Activated naive CD4-positive, alpha-beta T cell treated with anti-CD3 and anti-CD28 coated beads, Interleukin-2, amount 50 U/mL, for 24 hours (primary cell): ENCODE measurements at regions not wholly inside any gene's neighbourhood (a gene's known extent, or its start where the extent isn't known, plus 50 kb on each side); places are given as distances from the start of the nearest gene placed in this dataset.

ENCODE experiments used
- H3K27ac Mint-ChIP-seq: one replicate; pipeline ENCODE4 v1.8.0; 2021; ENCODE audit warnings: mild to moderate bottlenecking, mixed read lengths
- H3K27me3 Mint-ChIP-seq: one replicate; pipeline ENCODE4 v1.8.0; 2021; ENCODE audit warnings: mixed read lengths
- H3K36me3 Mint-ChIP-seq: one replicate; pipeline ENCODE4 v1.8.0; 2021; ENCODE audit warnings: mixed read lengths
- H3K4me1 Mint-ChIP-seq: one replicate; pipeline ENCODE4 v1.8.0; 2021; ENCODE audit warnings: mixed read lengths
- H3K4me3 Mint-ChIP-seq: one replicate; pipeline ENCODE4 v1.8.0; 2021; ENCODE audit warnings: mild to moderate bottlenecking, mixed read lengths
- H3K9me3 Mint-ChIP-seq: one replicate; pipeline ENCODE4 v1.8.0; 2021; ENCODE audit warnings: mixed read lengths

DNA sequence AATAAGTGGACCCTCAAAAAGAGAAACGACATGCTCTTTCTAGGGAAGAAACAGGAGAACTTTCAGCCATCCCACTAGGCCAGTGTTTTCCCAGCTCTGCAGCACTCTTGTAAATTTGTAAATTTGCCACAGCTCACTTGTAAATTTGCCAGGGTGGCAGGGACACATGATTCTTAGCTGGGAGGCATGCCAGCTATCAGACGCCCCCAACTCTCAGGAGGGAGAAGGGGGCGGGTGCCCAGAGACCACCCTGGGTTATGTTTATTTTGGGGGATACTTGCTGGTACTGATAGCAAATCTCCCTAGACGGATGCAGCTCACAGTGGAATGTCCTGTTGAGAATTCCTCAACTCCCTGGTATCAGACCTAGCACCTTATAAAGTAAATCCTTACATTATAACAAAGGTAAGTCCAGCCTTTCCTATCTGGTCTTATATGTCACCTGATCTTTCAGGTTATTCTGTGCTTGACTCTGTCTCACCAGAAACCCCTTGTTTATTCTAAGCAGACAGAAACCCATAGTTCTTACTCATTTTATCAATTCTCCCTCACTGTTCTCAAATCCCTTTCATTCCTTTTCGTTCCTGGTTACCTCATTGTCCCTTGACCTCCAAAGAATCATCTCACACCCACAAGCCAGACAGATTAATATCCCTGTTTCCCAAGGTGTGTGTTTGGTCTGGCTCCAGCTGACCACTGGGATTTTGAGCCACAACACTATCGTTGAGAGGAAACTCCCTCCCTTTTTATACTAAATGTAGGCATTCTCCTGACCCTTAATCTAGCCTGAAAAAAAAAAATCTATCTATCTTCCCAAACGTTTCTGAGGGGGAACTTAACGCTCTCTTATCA lies 69.3 kb upstream of the HMGA2 start:
- Mint-ChIP-seq H3K27me3 (peaks cover 5% of the 10 kb centered on the region), H3K36me3 (no peaks in the 10 kb centered on the region), H3K27ac (no peak overlapping the region), H3K4me1 (peaks cover 6% of the 10 kb centered on the region), H3K9me3 (no peaks in the 10 kb centered on the region), H3K4me3 (no peak overlapping the region)

DNA sequence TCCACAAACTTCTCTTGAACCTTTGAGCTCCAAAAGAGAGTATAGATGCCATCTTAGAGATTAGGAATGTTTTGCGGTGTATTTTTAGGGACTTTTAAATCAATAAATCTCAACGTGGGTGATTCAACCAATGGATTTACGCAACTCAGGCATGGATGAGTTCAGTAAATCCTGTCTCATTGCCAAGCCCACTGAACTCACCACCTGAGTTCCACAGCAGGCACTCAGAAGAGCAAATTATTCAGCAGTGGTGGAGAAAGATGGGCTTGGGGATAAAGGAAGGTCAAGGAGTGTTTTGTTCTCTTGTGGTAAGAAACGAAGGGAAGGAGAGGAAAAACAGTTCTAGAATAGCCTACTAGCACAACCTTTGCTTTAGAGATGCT lies 68.7 kb upstream of the HMGA2 start:
- Mint-ChIP-seq H3K4me3 (no peak overlapping the region), H3K27ac (no peak overlapping the region), H3K27me3 (peaks cover 5% of the 10 kb centered on the region), H3K4me1 (peaks cover 6% of the 10 kb centered on the region), H3K36me3 (no peaks in the 10 kb centered on the region), H3K9me3 (no peaks in the 10 kb centered on the region)

DNA sequence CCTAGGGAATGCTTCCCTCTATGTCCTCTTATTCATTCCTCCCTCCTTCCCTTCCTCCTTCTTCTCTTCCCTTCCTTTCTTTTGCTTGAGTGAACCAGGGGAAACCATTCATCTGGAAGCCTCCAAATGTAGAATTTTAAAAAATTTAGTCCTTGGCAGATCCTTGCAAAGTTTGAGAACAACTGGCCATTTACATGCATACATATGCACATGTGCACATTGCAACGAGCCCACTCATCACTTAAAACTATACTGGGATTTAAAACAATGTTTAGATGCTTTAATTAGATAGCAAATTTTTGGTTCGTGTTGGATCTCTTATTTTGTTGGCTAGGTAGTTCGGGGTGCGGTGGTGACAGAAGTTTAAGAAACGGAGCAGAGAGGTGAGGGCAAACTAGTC lies 68.0 kb upstream of the HMGA2 start:
- no peak overlapping the region for H3K4me3 Mint-ChIP-seq
- H3K27me3 Mint-ChIP-seq: peaks cover 5% of the 10 kb centered on the region

DNA sequence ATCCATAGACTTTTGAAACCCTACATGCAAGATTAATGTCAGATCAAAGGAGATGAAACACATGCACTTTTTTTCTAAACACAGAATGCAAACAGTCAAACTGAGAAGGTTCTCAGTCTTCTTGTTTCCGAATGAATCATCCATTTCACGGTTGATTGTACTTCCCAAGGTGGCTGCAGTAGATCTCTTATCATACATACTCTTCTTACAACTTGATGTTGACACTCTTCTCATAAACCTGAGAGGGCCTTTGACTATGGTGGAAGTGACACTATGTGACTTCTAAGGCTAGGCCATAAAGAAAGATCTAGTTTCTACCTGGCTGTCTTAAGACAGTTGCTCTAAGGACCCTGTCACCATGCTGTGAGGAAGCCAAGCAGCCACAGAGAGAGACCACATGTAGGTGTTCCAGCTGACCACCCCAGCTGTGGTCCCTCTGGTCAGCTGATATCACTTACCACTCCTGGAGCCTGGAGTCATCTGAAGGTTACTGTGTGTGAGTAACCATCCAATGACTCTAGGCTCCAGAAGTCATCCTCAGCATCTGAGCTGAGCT lies 67.2 kb upstream of the HMGA2 start:
- H3K9me3 Mint-ChIP-seq: no peaks in the 10 kb centered on the region
- peaks cover 5% of the 10 kb centered on the region for H3K27me3 Mint-ChIP-seq
- peaks cover 6% of the 10 kb centered on the region for H3K4me1 Mint-ChIP-seq
- H3K4me3 Mint-ChIP-seq: no peak overlapping the region
- no peaks in the 10 kb centered on the region for H3K36me3 Mint-ChIP-seq
- H3K27ac Mint-ChIP-seq: no peak overlapping the region

More for the DNA sequence above, 68.0 kb upstream of the HMGA2 start:
- no peak overlapping the region for H3K27ac Mint-ChIP-seq
- no peaks in the 10 kb centered on the region for H3K36me3 Mint-ChIP-seq
- H3K9me3 Mint-ChIP-seq: no peaks in the 10 kb centered on the region
- H3K4me1 Mint-ChIP-seq: peaks cover 6% of the 10 kb centered on the region

DNA sequence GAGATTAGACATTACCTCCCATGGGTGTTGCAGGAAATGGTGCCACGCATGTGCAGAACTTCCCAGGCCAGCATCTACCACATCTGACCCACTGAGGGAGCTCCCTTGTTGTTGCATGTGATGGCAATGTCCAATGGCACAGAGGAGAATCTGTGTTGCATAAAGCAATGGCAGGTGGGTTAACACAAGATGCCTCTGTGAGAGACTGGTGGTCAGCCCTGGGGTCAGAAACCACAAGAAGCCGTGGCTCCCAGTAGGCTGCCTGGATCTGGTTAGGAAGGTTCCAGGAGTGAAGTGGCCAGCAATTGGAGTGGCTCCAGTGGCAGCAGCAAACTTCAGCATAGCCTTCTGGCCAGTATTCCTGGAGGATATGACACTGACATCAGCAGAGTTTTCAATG lies 65.9 kb upstream of the HMGA2 start:
- Mint-ChIP-seq H3K27me3 (peaks cover 5% of the 10 kb centered on the region), H3K9me3 (no peaks in the 10 kb centered on the region), H3K36me3 (no peaks in the 10 kb centered on the region)

DNA sequence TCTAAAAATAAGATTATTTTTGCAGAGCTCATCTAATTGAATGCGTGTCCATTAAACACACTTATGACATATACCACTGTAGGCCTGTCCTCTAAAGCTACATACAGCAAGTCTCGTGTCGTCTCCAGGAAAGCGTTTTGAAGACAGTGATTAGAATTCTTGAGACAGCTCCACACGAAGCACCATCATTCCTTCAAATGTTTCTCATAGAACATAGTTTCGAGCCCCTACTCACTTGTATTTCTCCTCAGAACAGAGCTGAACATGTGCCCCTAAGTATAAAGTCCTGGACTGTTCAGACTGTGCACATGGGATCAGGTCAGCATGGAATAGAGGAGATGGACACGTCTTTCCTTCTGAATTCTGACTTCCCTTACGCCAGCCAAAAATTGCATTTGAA lies 64.5 kb upstream of the HMGA2 start:
- peaks cover 5% of the 10 kb centered on the region for H3K27me3 Mint-ChIP-seq
- no peaks in the 10 kb centered on the region for H3K36me3 Mint-ChIP-seq
- H3K4me1 Mint-ChIP-seq: peaks cover 6% of the 10 kb centered on the region
- no peak overlapping the region for H3K27ac Mint-ChIP-seq
- no peak overlapping the region for H3K4me3 Mint-ChIP-seq
- H3K9me3 Mint-ChIP-seq: no peaks in the 10 kb centered on the region

More for the DNA sequence above, 65.9 kb upstream of the HMGA2 start:
- Mint-ChIP-seq H3K4me3 (no peak overlapping the region), H3K27ac (no peak overlapping the region), H3K4me1 (peaks cover 6% of the 10 kb centered on the region)

DNA sequence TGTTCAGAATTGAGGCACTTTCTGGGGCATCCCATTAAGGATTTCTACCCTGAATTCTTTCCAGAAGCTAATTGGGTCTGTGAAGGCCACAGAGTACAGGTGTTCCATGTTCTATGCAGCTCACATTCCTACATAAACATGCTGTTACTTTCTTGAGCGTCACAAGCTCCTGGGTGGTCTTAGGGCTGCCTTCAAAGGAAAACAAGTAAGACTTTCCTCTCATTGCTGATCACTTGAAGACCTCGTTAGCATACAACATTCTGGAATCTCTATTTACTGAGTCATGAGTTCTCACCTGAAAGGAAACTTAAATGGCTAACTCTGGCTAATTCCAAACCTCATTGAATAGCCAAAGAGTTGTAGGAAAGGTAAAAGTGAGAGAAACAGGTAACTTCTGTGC lies 63.0 kb upstream of the HMGA2 start:
- Mint-ChIP-seq H3K27ac (no peak overlapping the region), H3K9me3 (no peaks in the 10 kb centered on the region), H3K4me3 (no peak overlapping the region), H3K36me3 (no peaks in the 10 kb centered on the region), H3K27me3 (peaks cover 8% of the 10 kb centered on the region), H3K4me1 (peaks cover 5% of the 10 kb centered on the region)

DNA sequence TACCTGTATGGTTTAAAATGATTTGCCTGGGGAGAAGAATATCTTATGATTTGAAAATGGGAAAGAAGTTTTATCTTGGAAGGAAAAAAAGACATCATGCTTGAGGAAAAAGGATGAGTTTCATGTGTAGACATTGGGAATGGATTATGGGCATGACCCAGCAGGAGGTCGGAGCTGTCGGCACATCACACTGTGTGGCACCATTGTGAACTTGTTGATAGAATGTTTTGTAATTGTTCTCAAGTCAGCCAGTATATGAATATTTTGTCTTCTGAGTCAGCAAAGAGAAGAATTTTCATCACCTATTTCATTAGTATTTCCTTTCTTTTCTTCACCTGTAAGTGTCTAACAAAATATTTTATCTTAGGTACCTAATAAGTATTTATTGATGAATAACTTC lies 60.0 kb upstream of the HMGA2 start:
- Mint-ChIP-seq H3K9me3 (no peaks in the 10 kb centered on the region), H3K36me3 (no peaks in the 10 kb centered on the region), H3K4me1 (no peaks in the 10 kb centered on the region), H3K4me3 (no peak overlapping the region), H3K27me3 (peaks cover 4% of the 10 kb centered on the region), H3K27ac (no peak overlapping the region)

DNA sequence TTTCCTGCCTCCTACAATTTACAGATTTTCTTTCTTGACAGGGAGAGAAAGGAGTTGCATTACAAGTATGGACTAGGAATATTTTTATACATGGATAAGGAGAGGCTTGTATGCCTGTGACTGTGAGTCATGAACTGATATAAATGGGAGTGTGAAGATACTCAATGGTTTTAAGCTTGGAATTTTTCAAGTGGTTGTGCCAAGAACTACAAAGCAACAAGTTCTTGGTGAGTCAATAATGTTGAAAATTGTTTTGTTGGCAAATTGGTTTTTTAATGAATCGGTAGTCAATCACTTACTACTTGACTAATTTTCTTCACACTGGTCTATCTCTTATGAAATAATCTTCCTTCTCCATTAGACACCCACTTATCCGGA lies 58.9 kb upstream of the HMGA2 start:
- H3K4me3 Mint-ChIP-seq: no peak overlapping the region
- H3K9me3 Mint-ChIP-seq: no peaks in the 10 kb centered on the region
- H3K36me3 Mint-ChIP-seq: no peaks in the 10 kb centered on the region
- H3K27ac Mint-ChIP-seq: no peak overlapping the region
- H3K4me1 Mint-ChIP-seq: no peaks in the 10 kb centered on the region
- H3K27me3 Mint-ChIP-seq: peaks cover 7% of the 10 kb centered on the region

DNA sequence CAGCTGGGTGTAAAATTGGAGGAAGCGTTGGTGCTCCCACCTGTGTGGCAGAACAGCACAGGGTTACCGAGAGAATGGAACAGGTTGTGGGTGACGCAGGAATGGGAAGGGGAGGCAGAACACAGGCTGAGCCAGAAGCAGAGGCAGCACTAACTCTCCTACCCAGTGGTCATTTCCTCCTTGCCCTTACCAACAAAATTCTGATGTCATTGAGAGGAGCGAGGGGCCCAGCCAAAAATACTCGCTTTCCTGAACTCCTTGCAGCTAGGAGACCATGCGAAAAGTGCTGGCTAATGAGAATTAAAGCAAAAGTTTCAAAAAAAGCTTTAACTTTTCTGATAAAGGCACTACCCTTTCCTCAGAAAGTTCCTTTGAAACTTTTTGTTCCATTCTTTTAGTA lies 54.4 kb upstream of the HMGA2 start:
- Mint-ChIP-seq H3K9me3 (no peaks in the 10 kb centered on the region), H3K4me1 (no peaks in the 10 kb centered on the region), H3K27ac (no peak overlapping the region), H3K27me3 (peaks cover 10% of the 10 kb centered on the region), H3K36me3 (no peaks in the 10 kb centered on the region), H3K4me3 (no peak overlapping the region)
